ENCODE measurements at regions not wholly inside any gene's neighbourhood (a gene's known extent, or its start where the extent isn't known, plus 50 kb on each side); places are given as distances from the start of the nearest gene placed in this dataset.

- no peak for TF ChIP-seq CTCF (IDR thresholded peaks at IDR 0.05; ENCODE audit: low read length)
- TF ChIP-seq EZH2phosphoT487 (IDR thresholded peaks at IDR 0.05; ENCODE audit: low read length), result no peak
These were observed 958.4 kb downstream of the TYW1 start for GRCh38 chr7:67955061-67955460.
